NCI-H1048 (cell line): ENCODE measurements at regions not wholly inside any gene's neighbourhood (a gene's known extent, or its start where the extent isn't known, plus 50 kb on each side); places are given as distances from the start of the nearest gene placed in this dataset.
"Not testable (repeated sequence)": the region's sequence is repeated elsewhere in the genome, so short reads cannot be mapped to it uniquely, and the experiment has no call there.

Experiments
- DNase-seq: peaks from one replicate; lab custom pipeline; 2025; lab: John Stamatoyannopoulos, UW

GRCh38 chr5:126139773-126140172 lies 283.4 kb upstream of the GRAMD2B start:
- no peak for DNase-seq

DNA sequence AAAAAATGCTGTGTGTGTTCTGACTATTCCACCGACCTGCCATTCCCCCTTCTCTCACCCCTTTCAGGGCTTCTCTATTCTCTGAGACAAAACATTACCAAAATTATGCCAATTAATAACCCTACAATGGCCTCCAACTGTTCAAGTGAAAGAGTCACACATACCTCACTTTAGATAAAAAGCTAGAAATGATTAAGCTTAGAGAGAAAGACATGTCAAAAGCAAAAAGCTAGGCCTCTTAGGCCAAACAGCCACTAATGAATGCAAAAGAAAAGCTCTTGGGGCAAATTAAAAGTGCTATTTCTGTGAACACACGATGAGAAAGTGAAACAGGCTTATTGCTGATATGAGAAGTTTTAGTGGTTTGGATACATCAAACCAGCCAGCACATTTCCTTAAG lies 279.6 kb upstream of the GRAMD2B start:
- DNase-seq, result no peak

DNA sequence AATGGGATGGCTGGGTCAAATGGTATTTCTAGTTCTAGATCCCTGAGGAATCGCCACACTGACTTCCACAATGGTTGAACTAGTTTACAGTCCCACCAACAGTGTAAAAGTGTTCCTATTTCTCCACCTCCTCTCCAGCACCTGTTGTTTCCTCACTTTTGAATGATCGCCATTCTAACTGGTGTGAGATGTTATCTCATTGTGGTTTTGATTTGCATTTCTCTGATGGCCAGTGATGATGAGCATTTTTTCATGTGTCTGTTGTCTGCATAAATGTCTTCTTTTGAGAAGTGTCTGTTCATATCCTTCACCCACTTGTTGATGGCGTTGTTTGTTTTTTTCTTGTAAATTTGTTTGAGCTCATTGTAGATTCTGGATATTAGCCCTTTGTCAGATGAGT lies 272.9 kb upstream of the GRAMD2B start:
- not testable (repeated sequence) for DNase-seq

- not testable (repeated sequence) for DNase-seq
Measured at GRCh38 chr5:126155298-126155697, 267.9 kb upstream of the GRAMD2B start.

GRCh38 chr5:126166368-126166767 lies 256.8 kb upstream of the GRAMD2B start:
- no peak for DNase-seq

GRCh38 chr5:126168785-126169184 lies 254.4 kb upstream of the GRAMD2B start:
- no peak for DNase-seq

GRCh38 chr5:126171916-126172315 lies 251.3 kb upstream of the GRAMD2B start:
- no peak for DNase-seq

DNA sequence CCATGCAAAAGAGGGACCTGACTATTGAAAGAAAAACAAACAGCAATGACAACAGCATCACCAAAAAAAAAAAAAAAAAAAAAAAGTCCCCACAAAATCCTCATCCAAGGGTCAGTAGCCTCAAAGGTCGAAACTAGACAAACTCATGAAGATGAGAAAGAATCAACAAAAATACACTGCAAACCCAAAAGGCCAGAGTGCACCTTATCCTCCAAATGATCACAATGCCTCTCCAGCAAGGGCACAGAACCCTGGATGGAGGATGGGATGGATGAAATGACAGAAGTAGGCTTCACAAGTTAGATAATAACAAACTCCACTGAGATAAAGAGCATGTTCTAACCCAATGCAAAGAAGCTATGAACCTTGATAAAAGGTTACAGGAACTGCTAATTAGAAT lies 250.4 kb upstream of the GRAMD2B start:
- no peak for DNase-seq

DNA sequence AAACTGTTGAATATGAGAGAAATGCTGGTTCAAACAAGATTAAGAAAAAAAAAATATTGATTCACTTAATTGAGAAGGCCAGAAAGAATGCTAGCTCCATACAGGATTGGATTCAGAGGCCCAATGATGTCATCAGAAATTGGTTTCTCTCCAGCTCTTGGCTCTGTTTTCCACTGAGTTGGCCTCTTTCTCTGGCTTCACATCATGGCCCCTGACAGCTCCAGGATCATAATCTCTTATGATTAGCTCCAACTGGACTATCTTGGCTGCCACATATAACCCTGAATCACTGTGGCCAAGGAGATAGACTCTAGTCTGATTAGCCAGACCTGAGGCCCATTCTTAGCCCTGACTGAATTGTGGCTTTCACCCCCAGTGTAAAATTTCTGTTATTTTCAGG lies 244.7 kb upstream of the GRAMD2B start:
- DNase-seq, result no peak

GRCh38 chr5:126182971-126183695 lies 240.1 kb upstream of the GRAMD2B start:
- DNase-seq, result no peak

- no peak for DNase-seq
Measured at GRCh38 chr5:126184474-126184873, 238.7 kb upstream of the GRAMD2B start.

- no peak for DNase-seq
Measured at GRCh38 chr5:126186210-126186609, 237.0 kb upstream of the GRAMD2B start.

GRCh38 chr5:126188804-126189203 lies 234.4 kb upstream of the GRAMD2B start:
- DNase-seq, result no peak

DNA sequence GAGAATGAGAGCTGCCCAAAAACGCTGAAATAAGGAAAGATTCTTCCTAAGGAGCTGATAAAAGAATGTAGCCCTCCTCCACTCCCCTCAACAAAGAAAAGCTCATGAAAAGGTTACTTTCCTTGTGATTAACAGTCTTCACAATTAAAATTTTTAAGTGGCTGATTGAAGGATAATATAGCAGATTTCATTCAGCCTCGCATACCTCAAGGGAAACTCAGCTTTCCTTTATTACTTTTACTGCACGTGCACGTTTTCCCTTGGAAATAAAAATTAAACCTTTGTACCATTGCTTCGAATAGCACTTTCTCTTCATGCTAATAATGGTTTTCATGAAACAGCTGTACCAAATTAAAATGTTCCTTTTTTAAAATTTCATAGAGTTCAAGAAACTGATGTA lies 234.0 kb upstream of the GRAMD2B start:
- no peak for DNase-seq

DNA sequence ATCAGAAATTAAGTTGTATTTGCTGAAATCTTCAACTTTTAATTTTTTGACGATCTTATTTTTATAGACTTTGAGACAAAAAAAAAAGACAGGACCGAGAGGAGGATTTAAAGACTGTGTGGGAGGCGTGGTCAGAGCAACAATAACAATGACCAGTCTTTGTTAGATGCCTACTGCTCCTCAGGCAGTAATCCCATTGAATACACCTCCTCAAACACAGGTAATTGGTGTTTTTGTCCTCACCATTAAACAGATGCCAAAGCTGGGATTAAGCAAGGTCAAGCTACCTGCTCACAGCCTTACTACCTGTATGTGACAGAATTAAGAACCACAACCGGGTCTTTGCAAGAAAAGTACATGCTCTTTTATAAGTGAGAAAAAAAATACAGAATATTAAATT lies 233.3 kb upstream of the GRAMD2B start:
- DNase-seq, result no peak

DNA sequence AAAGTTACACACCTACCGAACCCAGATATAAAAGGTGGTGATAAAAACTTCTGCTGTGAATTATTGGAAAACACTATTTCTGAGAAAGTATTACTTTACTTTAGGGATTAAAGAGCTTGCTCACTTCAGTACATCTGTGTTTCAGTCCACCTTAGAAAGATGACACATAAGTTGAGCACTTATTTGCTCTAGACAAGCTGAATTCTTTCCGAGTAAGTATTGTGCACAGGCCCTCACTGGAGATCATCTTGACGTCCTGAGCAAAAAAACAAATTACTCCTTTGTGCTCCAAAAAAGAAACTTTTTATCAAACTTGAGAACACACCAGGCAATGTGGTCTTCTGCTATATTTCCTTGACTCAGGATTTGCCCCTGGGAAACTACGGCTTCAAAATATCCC lies 231.0 kb upstream of the GRAMD2B start:
- DNase-seq, result no peak

GRCh38 chr5:126195410-126196100 lies 227.7 kb upstream of the GRAMD2B start:
- no peak for DNase-seq

DNA sequence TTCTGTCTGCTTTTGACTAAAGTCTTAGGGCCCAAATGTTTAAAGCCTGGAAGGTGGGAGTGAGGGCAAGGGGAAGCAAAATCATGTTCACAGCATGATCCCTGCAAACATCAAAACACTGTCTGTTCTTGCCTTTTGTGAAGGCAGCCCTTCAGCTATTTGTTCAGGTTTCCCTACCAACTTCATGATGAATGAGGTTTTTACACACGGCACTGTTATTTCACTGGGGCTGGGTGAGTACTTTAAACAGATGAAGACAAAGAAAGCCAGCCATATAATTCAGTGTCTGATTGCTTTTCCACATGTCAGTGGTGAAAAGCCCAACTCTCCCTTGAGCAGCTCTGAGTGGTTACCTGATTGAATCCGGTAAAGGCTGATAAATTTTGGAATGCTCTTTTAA lies 224.7 kb upstream of the GRAMD2B start:
- DNase-seq, result no peak

GRCh38 chr5:126199467-126199866 lies 223.7 kb upstream of the GRAMD2B start:
- no peak for DNase-seq

GRCh38 chr5:126208691-126209090 lies 214.5 kb upstream of the GRAMD2B start:
- no peak for DNase-seq

DNA sequence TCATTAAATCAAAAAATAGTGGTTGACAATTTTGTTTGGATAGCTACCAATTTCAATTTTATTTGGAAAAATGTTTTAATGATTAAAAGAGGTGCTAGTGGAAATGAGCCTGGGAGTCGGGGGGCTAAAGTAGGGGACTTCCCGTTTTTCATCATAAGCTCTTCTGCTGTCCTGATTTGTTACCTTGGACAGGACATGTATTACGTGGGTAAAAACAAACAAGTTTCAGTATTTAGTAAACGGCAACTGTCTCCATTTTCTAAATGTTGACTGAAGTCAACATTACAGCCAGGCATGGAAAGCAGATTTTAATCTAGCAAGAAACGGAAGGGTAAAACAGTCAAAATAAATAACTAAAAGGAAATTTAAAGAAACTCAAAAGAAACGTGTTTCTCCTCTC lies 212.3 kb upstream of the GRAMD2B start:
- DNase-seq, result no peak

DNA sequence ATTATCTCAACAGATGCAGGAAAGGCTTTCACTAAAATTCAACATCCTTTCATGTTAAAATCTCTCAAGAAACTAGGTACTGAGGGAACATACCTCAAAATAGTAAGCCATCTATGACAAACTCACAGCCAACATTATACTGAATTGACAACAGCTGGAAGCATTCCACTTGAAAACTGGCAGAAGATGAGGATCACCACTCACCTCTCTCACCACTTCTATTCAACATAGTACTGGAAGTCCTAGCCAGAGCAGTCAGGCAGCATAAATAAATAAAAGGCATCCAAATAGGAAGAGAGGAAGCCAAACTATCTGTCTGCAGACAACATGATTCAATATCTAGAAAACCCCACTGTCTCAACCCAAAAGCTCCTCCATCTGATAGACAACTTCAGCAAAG lies 203.6 kb upstream of the GRAMD2B start:
- no peak for DNase-seq

- DNase-seq, result no peak
Measured at GRCh38 chr5:126220725-126221124, 202.5 kb upstream of the GRAMD2B start.

- no peak for DNase-seq
Measured at GRCh38 chr5:126228934-126229333, 194.3 kb upstream of the GRAMD2B start.
